Sigmoid colon (tissue), 4 donors: ENCODE measurements at regions not wholly inside any gene's neighbourhood (a gene's known extent, or its start where the extent isn't known, plus 50 kb on each side); places are given as distances from the start of the nearest gene placed in this dataset.

Source experiments
- CTCF ChIP-seq, 4 experiments: fragments of 450-650 bp in 3 of 4; fragments of 200-600 bp in 1 of 4; IDR thresholded peaks; one replicate each; pipeline ENCODE4 v1.5.1; 2016 to 2019; ENCODE audit warnings: antibody characterized with exemption in 4 of 4, mild to moderate bottlenecking in 3 of 4, moderate library complexity in 2 of 4
- POLR2A ChIP-seq, 2 donors: fragments of 450-650 bp; IDR thresholded peaks; one replicate each; pipeline ENCODE4 v1.6.1; 2016; ENCODE audit warnings: antibody characterized with exemption in 2 of 2, mild to moderate bottlenecking in 2 of 2, moderate library complexity in 2 of 2
- POLR2AphosphoS5 ChIP-seq, 4 donors: sonication (generic); formaldehyde crosslinking; IDR thresholded peaks; one replicate each; pipeline ENCODE4 v1.6.1; 2017; ENCODE audit warnings: antibody characterized with exemption in 4 of 4

- TF ChIP-seq POLR2AphosphoS5 (IDR thresholded peaks at IDR 0.05) (no peak), POLR2A (IDR thresholded peaks at IDR 0.05) (no peak), CTCF (IDR thresholded peaks at IDR 0.05) (no peak)
Observed at GRCh38 chr4:161222889-161223288, 940.9 kb downstream of the FSTL5 start.
